GM19397 (cell line): ENCODE measurements at regions not wholly inside any gene's neighbourhood (a gene's known extent, or its start where the extent isn't known, plus 50 kb on each side); places are given as distances from the start of the nearest gene placed in this dataset.
"Not testable (repeated sequence)": the region's sequence is repeated elsewhere in the genome, so short reads cannot be mapped to it uniquely, and the experiment has no call there.

Experiments used
- ATAC-seq: cut with Tn5 transposase; IDR thresholded peaks from one replicate; pipeline ENCODE4 v1.9.1; 2021; ENCODE audit warnings: mild to moderate bottlenecking, moderate library complexity; ENCODE audit not compliant: unreplicated experiment

DNA sequence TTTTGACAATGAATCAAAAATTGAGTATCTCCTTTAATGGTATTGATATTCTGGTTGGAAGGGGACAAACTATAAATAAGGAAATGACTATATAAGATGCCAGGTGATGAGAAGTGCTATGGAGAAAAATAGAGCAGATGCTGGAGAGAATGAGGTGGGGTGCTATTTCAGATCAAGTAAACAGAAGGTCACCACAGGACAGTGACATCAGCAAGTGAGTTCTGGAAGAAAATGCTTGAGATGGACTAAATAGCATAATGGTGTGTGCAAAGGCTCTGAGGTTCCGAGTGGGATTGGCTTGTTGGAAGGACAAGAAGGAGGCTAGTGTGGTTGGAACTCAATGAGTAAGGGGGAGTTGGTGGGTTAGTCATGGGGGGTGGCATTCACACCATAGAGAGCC, 157.5 kb upstream of the SGCD start:
- no peak for ATAC-seq

DNA sequence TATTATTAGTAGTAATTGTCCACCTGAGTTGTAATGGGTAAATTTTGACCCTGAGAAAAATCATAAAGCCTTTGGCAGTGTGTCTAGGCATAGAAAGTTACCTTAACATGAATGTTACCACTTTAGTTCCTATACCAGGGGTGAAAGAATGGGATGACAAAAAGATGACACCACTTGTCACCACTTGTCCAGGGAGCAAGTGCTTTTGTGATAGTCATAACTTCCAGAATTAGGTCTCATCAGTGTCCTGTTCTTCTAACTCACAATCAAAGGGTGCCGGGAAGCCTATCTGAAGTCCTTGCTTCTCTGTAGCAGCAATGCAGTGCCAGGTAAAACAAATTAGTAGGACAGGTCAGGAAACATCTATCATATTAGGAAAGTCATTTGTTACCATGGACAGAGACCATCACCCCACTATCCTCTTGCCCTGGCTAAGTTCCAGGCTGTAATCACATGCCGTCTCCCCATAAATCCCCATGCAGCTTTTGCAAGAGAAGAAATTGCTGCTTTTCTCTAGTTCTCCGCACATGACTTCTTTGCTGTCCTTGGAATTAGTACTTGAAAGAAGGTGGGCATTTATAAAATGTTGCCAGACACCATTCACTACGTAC, 156.5 kb upstream of the SGCD start:
- ATAC-seq: no peak

DNA sequence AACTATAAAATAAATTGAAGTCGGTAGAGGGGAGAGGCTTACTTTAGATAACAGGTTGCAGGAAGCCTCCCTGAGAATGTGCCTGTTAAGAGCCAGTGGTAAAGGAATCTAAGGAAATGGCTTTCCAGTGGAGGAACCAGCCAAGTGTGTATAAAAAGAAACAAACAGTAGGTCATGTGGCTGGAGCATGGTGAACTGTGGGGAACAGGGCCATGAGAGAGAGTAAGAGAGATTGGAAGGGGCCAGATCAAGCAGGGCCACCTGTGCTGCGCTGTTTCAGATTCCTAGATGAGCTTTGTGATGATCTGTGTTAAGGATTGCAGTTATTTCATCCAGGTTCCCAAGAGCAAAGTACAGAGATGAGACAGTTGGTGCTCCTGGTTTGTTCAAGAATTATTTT, 152.7 kb upstream of the SGCD start:
- no peak for ATAC-seq

DNA sequence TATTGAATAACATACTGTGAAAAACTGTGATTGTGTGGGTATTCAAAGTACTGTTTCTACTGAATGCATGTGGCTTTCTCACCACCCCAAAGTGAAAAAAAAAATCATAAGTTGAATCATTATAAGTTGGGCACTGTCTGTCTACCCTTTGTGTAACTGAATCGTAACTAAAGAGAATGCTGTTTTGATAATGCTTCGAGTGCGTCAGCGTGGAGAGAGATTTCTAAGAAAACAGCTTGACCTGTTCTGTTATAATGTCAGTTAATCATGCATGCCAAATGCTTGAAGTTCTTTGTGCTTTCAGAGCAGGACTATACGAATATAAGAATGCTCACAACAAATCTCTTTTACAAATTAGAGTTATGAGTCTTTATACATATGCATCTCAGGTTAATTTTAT, 148.8 kb upstream of the SGCD start:
- ATAC-seq: no peak

DNA sequence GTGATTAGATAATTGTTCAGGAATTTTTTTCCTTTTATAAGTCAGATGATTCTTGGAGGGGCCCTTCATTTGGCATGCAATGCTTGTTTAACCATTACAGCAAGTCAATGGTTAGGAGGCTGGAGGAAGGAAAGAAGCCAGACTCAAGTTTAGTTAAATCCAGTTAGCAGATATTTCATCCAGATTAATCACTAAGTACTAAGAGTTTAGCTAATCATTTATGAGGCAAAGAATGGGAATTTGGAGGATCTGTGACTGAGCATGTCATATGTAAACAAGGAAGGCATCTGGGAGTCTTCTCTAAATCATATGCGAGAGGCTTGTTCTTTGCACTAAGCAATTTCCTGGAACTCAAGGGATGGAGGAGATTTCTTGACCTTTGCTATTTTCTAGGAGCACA, 145.3 kb upstream of the SGCD start:
- ATAC-seq: no peak

DNA sequence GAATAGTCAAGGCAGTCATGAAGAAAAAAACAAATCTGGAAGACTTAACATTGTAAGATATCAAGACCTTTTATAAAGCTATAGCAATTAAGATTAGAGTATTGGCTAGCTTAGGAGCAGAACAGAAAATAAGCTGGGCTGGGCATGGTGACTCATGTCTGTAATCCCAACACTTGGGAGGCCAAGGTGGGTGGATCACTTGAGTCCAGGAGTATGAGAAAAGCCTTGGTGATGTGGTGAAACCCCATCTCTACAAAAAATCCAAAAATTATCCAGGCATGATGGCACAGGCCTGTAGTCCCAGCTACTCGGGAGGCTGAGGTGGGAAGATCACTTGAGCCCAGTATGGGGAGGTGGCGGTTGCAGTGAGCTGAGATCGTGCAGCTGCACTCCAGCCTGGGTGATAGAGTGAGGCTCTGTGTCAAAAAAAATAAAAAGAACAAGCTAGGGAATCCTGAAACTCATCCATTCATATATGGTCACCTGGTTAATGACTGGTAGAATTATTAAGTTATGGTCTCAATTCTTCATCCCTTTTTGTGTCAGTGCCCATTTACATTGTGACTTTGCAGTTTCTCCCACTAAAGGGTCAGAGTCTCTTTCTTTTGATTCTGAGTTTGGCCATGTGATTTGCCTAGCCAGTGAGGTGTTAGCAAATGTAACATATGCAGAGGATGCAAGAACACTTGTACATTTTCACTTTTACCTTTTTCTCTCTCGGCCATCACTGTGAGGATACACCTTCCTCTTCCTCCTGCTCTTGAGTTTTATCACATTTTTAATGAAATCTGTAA, 144.6 kb upstream of the SGCD start:
- ATAC-seq: no peak

DNA sequence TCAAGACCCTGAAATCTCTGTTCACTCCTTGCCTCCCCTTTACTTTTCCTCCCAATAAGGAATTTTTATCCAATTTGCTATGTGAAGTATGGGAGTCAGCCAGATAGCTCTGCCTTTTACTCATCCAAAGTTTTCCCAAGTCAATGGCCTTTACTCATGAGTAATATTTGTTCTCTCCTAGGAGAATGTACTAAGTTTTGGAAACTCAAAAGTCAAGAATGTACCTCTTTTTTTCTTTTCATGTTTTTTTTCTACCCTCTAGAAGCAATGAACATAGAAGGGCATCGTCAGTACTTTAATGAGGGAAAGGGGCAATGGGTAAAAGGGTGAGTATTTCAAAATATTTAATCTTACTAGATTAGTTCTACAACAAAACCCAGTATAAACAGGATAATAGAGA, 140.2 kb upstream of the SGCD start:
- ATAC-seq: no peak

DNA sequence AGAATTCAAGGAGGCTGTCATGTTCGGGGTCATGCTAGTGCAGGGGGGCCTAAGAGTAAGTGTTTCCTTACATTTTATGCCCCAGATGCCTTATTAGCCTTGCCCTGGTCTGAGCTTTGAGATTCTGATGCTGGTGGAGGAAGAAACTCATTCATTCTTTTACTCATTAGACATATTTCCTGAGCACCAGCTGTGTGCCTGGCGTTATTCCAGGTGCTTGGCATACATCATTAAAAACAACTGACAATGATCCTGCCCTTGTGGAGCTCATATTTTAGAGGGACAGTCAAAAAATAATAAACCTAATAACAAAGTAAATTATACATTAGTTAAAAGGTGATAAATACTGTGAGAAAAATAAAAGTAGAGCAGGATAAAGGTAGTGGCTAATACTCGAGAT, 138.9 kb upstream of the SGCD start:
- no peak for ATAC-seq

DNA sequence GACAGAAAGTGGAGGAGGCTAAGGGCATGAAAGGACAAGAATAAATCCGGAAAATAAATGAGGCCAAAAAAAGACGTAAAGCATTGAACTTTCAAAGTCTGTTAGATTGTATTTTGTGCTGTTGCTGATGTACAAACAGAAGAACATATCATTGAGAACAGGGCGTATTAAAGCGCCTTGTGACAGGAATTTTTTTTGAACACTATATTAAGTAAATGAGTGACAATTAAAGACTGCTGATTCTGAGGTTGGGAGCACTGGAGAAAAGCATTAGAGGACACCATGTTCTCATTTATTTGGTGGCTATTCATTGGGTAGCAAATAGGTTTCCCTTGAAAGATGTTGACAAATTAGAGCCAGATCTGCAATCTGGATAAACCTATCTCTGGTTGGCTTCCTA, 137.3 kb upstream of the SGCD start:
- no peak for ATAC-seq

DNA sequence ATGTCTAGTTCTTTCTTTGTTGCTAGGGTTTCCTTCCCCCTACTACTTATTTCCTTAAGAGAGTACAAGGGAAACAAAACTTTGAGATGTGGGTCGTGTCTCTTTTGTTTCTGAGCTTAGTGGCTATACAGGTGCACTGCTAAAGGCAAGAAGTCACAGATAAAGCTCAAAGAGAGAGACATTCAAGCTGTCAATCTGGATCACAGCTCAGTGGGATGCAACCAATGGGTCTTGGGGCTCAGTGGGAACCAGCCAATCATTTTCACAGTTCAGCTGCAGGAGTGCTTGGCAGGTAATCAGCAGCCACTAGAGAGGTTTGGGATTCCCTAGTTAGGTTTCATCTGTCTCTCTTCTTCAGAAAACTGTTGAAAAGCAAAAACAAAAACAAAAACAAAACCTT, 135.4 kb upstream of the SGCD start:
- ATAC-seq: no peak

DNA sequence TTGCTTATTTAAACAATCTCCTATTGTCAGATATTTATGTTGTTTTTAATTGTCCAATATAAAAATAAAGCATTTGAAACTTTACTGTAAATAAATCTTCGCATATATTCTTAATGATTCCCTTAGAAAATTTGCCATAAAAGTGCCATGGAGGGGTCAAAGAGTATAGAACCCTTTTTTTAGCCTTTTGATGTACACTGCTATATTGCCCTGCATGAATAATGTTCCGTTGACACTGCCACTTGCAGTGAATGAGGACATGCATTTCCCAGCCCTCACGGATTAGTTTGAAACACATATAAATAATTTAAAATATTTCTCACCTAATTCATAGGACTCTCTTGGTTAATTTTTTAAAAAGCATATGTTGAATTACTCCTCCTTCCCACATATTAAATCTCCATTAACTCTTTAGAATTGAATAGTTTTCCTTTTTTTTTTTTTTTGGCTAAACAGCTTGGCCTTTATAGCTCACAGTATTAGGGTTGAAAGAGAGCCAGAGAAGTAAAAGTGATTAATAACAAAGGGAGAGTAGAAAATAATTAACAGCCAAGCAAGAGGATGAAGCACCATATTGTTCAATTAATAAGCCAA, 129.8 kb upstream of the SGCD start:
- ATAC-seq: no peak

DNA sequence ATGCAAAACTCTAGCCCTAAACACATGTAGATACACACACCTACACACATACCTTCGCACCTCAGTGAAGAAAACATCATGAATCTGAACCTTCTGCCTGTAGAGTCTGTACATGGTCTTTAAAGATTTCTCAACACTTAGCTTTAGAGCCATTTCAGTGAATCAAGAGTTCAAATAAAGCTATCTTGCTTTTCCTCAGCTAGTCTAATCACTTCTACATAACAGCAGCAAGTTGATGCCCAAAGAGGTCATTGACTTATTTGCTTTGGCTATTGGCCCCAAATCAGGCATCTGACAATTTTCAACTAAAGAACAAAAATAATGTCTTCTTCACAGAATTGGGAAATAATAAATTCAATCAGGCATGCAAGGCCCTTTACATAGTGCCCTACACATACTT, 127.9 kb upstream of the SGCD start:
- no peak for ATAC-seq

DNA sequence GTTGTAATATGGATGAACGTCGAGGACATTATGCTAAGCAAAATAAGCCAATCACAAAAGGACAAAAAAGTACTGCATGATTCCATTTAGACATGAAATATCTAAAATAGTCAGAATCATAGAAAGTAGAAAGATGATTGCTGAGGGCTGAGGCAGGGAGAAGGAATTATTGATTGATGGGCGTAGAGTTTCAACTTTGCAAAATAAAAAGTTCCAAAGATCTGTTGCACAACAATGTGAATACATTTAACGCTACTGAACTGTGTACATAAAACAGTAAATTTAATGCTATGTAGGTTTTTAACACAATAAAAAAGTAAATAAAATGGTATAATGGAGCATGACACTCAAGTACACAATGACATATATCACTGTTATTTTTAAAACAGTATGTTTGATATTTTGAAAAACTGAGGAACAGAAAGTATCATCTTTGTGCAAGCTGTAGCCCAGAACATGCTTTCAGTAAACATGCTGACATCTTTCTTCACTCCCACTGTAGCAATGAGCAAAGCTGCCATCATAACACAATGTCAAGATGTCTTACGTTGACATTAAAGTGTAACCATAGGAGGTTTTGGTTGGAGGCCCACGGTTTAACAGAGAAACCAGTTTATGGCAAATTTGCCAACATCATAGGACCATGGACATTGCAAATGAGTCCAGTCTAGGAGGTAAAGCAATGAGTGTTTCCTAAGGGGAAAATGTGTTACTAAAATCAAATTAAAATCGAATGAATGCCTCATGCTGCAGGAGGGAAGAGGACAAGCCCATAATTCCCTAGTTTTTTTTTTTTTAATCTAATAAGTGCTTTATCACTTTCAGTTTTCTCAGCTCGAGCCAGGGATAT, 125.8 kb upstream of the SGCD start:
- ATAC-seq: no peak

DNA sequence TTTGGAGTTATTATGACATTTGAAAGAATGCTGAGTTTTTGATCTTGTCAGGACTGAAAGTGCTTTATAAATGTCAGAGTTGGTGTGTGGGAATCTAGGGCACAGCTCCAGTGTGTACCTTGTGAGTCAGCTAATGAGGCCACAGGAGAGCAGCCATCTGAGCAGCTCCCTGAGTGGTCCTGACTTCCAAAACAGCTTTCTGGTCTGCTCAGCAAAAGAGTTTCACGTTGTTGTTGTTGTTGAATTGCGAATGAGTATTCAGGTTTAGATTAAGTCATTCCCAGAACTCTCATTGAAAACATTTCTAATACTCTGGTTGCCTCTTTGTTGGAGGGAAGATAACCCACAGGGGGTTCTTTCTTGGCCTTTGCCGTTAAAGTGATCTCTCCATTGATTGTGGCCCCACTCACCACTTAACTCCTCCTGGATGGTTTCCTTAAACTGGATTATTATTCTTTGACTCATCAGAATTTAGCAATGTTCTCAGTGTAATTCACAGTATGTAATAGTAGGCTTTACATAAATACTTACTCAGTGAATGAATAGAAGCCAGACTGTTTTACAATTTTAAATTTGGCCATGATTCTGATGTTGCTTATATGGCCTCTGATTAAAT, 125.1 kb upstream of the SGCD start:
- ATAC-seq: no peak

DNA sequence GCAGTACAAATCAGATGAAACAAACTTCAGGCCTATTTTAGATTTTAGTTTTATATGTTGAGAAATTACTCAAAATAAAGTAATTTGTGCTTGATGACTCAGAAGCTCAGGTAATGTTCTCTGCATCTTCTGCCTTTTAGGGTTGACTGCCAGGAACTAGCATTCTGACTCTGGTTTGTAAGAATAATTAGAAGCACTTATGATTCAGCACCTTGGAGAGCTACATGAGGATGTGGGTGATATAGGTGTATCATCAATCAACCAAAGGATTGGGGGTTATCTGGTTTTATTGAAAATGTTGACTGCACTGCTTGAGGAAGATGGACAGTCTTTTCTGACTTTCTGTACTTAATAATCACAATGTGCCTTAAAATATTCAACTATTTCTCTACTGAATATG, 118.7 kb upstream of the SGCD start:
- no peak for ATAC-seq

DNA sequence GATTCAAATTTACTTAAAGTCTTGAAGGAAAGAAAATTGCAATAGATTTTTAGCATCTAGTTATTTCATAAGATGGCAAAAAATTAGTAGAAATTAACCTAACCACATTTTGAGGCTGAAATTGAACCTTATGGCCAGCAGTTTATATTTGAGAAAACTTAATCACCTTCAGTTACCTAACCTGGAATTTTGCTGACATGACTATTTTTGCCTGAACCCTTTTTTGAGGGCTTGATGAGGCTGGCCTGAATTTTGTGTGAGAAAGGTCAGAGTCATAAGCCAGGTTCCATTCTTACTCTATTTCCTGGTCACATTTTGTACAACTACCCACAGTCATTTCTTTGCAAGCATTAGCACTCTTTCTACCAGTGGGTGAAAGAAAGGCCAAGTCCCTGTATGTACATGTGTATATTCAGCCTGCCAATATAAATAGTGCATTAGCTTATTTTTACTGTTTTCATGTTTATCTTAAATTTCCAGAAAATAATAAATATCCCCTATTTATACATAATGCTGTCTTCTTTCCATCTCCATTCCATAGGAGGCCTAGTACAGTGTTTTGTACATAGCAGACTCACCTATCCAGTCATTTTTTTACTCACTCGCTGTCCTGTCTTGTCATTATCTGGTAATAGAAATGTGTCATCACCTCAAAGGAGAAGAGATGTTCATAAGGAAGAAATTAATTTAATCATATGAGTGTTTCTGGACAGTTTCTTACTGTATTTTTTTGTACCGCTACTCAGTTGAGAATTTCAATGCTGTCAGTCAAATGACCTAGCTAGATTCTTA, 108.4 kb upstream of the SGCD start:
- ATAC-seq: no peak

DNA sequence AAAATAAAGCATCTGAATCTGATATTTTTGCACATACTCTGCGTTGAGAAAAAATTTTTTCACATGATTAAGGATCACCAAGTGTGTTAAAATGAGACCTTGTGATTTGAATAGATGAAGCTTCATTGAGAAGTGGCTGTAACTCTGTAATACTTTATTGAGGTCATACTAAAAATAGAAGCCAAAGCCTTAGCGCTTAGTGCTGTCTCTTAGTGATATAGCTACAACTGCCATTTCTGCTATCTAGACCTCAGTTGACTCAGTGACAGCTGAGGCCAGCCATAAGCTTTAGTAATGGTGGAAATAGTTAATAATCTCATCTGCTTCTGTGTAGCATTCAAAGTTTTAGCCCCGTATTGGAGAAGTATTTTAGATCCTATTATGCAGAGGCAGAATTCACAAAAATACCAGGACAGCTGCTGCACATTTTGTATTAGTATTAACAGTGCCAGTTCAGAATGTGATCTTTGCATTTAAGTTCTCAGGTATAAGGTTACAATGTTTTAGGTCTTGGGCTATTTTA, 107.4 kb upstream of the SGCD start:
- no peak for ATAC-seq

DNA sequence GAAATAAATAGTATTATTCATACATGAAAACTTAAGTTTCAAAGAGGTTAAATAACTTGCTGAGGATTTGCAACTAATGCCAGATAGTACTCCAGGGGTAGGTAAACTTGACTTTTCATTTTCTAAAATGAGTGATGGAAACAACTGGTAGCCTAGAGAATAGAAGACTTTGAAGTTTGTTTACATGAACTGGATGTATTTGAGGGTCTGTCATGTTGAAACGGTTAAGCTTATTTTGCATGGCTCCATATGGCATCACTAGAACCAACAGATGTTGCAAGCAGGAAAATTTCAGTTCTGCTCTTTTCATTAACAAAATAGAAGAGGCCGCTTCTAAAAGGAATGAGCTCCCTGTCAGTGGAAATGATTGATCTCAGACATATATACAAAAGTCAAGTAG, 105.1 kb upstream of the SGCD start:
- no peak for ATAC-seq

DNA sequence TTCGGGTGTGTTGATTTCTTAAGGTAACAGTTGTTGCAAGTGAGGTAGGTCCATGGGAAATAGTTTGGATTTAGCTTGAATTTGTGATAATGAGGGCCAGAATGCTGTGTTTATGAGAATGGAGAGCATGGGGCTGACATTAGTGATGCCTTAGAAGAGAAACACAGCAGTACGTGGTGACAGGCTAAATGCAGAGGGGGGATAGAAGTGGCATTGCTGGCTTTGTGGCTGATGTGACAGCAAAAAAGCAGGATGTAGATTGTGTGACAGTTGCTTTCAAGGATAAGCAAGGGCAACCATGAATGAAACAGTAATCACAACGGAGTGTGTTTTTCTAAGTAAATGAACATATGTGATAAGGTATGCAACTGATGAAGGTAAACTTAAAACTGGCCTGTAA, 103.4 kb upstream of the SGCD start:
- no peak for ATAC-seq

DNA sequence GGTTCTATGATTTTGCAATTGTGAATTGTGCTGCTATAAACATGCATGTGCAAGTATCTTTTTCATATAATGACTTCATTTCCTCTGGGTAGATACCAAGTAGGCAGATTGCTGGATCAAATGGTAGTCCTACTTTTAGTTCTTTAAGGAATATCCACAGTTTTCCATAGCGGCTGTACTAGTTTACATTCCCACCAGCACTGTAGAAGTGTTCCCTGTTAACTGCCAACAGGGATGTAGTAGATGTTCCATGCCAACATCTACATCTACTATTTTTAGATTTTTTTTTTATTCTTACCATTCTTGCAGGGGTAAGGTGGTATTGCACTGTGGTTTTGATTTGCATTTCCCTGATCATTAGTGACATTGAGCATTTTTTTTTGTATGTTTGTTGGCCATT, 100.5 kb upstream of the SGCD start:
- ATAC-seq: not testable (repeated sequence)
